ENCODE measurements at regions not wholly inside any gene's neighbourhood (a gene's known extent, or its start where the extent isn't known, plus 50 kb on each side); places are given as distances from the start of the nearest gene placed in this dataset.
A peak's percentile ranks its signal among the peaks of the same experiment; 100 is the strongest.

GRCh38 chr14:22489957-22490950 lies 98.8 kb downstream of the DAD1 start (continued):
- no peak for TF ChIP-seq MYC (IDR thresholded peaks at IDR 0.05; ENCODE audit: insufficient read depth, insufficient read length, insufficient replicate concordance, low read length, severe bottlenecking)
- TF ChIP-seq SIN3A (IDR thresholded peaks at IDR 0.05; ENCODE audit: low read depth, low read length): no peak
- TF ChIP-seq KLF5 (IDR thresholded peaks at IDR 0.05; ENCODE audit: partially characterized antibody): no peak
- TF ChIP-seq ZBTB11 (CRISPR knock-in tag; IDR thresholded peaks at IDR 0.05): no peak
- TF ChIP-seq SMARCA5 (IDR thresholded peaks at IDR 0.05): no peak
- TF ChIP-seq NR2C1 (IDR thresholded peaks at IDR 0.05): no peak
- TF ChIP-seq TCF12 (IDR thresholded peaks at IDR 0.05; ENCODE audit: low read depth, low read length): peak; percentile 65; the same call in 1 of the 2 replicates
- no peak for TF ChIP-seq BCLAF1 (IDR thresholded peaks at IDR 0.05)
- no peak for TF ChIP-seq CTCF (IDR thresholded peaks at IDR 0.05 in 2 of 3, conservative IDR thresholded peaks at IDR 0.05 in 1 of 3; ENCODE audit: control insufficient read depth in 2 of 3, extremely low read depth in 1 of 3, insufficient read depth in 1 of 3, low read depth in 3 of 3, low read length in 3 of 3)
- TF ChIP-seq CUX1 (IDR thresholded peaks at IDR 0.05; ENCODE audit: insufficient replicate concordance, low read depth, low read length): peak; percentile 86
- TF ChIP-seq ZBTB33 (IDR thresholded peaks at IDR 0.05): no peak
